Fibroblast of mammary gland (primary cell): ENCODE measurements at regions not wholly inside any gene's neighbourhood (a gene's known extent, or its start where the extent isn't known, plus 50 kb on each side); places are given as distances from the start of the nearest gene placed in this dataset.
A peak's percentile ranks its signal among the peaks of the same experiment; 100 is the strongest.

ENCODE experiments used
- DNase-seq: peaks from one replicate; pipeline ENCODE4 v3.0.0-alpha.2; 2010; ENCODE audit warnings: low read depth
- H3K4me3 ChIP-seq: 2 replicates; pipeline ENCODE4 v1.5.1; 2011; ENCODE audit warnings: low read depth, mild to moderate bottlenecking, low read length, moderate library complexity; ENCODE audit not compliant: control insufficient read depth
- TF ChIP-seq, protein P1 (sequence below): conservative IDR thresholded peaks from 2 replicates; pipeline ENCODE4 v1.5.1; 2011; ENCODE audit warnings: low read depth, low read length, inconsistent platforms; ENCODE audit not compliant: control insufficient read depth, insufficient read depth

DNA sequence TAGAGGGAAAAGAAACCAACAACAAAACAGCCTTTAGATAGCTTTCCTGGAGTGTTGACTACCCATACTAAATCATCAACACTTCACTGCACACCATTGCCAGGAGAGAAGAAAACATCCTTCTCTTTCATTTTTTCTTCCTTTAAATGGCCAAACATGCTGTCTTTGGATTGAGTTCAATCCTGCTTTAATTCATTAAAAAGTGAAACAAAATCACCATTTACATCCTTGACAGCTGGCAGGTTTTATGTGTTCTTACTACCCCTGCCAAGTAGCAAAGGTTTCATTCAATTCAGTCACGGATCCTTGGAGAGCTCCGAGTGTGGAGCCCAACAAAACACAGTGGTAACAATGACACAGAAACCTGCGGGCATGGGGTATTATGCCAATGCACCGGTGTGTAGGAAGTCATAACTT, 568.3 kb downstream of the ANKRD50 start:
- no peak overlapping the region for H3K4me3 ChIP-seq

DNA sequence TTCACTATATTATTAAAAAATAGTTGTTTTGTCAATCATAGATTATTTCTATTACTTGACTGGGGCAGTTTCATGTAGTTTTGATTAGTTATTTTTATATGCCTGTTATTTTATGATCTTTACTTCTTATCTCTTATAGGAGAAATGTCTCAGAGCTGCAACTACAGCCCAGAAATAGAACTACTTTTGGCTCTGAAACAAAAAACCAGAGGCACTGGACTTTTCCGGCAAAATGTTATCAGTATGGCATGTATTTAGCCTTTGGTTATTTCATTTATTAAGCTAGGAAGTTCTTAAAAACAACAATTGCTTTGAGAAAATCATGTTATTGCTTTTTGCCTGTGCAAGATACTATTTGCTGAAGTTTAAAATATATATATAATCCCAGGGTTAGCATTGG, 566.5 kb downstream of the ANKRD50 start:
- DNase-seq = no peak
- TF ChIP-seq, protein P1, sequence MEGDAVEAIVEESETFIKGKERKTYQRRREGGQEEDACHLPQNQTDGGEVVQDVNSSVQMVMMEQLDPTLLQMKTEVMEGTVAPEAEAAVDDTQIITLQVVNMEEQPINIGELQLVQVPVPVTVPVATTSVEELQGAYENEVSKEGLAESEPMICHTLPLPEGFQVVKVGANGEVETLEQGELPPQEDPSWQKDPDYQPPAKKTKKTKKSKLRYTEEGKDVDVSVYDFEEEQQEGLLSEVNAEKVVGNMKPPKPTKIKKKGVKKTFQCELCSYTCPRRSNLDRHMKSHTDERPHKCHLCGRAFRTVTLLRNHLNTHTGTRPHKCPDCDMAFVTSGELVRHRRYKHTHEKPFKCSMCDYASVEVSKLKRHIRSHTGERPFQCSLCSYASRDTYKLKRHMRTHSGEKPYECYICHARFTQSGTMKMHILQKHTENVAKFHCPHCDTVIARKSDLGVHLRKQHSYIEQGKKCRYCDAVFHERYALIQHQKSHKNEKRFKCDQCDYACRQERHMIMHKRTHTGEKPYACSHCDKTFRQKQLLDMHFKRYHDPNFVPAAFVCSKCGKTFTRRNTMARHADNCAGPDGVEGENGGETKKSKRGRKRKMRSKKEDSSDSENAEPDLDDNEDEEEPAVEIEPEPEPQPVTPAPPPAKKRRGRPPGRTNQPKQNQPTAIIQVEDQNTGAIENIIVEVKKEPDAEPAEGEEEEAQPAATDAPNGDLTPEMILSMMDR = no peak
- no peak overlapping the region for H3K4me3 ChIP-seq

More for the DNA sequence above, 568.3 kb downstream of the ANKRD50 start:
- DNase-seq = peak; percentile 3
- TF ChIP-seq, protein P1 = no peak

DNA sequence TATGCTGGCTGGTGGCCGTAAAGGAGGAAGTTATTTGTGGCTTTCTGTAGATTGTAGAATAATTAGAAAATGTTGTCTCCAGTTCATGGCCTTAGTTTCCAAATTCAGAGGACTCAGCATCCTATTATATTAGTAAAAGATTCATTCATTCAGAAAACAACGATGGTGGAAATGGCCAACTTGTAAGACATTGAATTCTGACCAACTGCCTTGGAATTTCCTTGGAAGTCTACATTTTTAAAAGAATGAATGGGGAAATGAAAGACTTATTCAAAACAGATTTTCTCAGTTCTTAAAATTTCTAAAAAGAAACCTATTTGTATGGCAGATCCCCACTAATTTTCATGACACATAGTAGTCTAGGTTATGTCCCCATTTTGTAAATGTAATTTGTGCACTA, 561.5 kb downstream of the ANKRD50 start:
- TF ChIP-seq, protein P1 = no peak
- H3K4me3 ChIP-seq = no peak overlapping the region
- peak; percentile 2 for DNase-seq

DNA sequence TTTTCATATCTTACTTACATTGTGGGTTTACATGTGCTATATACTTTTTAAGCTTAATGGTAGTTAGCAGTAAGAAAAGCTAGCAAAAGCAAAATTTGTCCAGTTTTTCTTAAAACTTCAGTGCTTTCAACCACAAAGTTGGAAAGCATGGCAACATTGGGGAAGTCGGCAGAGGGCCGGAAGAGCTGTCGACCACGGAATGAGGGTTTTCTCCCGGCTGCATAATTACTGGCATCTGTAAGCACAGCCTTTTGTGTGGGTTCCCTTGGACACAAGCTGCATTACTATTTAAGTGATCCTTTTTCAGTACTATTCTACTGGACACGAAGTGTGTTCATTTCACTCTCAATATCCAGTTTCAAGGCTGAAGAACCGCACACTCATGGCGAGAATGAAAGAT, 560.4 kb downstream of the ANKRD50 start:
- TF ChIP-seq, protein P1 = no peak
- H3K4me3 ChIP-seq = no peak overlapping the region
- no peak for DNase-seq

DNA sequence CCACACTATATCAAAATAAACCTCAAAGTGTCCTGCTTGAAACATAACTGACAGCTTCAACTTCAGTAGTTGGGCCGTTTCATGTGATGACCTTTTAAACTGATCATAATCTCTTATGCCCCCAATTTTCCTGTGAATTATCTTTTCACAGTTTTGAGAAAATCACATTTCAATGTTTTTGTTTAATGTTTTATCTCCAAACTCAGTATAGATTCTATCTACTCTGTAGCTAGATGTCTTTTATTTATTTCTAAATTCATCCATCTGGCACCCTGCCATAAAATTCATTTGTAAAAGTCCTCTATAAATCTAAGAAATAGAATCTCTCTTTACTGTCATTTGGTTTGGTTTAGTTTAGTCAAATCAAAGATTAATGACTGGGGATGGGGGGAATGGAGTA, 557.3 kb downstream of the ANKRD50 start:
- DNase-seq = no peak
- TF ChIP-seq, protein P1 = no peak
- H3K4me3 ChIP-seq = no peak overlapping the region

DNA sequence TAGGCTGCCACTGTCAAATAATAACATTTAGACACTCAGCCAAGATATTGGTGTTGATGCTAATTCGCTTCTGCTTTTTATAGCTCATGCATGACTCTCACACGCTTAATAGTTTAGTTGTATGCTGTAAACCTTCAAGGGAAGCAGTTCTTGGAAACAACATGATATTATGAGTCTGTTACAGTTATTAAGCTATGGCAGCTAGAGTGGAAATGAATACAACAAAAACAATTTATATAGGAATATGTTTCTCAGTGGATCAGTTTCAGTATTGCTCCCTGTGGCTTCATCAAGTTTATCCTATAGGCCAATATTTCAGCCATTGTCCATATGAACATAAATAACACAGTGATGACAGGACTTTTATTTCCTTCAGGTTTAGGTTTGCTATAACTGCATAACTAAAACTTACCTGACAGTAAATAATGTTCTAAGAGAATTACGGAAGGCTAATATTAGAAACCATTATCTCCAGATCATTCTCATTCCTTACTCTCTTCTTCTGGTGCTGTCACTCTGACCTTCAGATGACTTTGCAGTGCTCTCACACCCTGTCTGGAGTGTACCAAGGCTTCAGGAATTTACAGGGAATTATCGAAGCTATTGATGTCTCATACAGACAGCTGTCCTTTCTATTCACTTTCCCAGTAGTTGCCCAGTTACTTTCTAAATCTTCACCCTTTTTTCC, 555.0 kb downstream of the ANKRD50 start:
- TF ChIP-seq, protein P1 = no peak
- DNase-seq = no peak
- H3K4me3 ChIP-seq = no peak overlapping the region

DNA sequence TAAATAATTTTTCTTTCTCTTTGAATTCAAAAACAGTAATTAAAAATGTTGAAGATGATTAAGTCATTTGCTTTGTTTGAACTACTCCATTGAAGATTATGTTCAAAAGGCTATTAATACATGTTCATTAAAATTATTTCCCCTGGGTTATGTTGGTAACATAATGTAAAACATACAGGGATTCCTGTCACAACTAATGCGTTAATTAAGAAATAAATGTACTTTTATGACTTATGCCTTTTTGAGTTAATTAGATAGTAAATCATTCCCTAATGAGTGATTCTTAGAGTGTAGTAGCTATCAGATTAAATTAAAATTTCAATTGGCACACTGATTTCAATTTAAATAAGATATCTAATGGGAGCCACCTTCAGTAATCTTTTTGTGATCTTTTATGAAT, 549.1 kb downstream of the ANKRD50 start:
- H3K4me3 ChIP-seq = no peak overlapping the region
- DNase-seq = no peak
- TF ChIP-seq, protein P1 = no peak
